Mesothelial cell of epicardium (in vitro differentiated cells): ENCODE measurements at regions not wholly inside any gene's neighbourhood (a gene's known extent, or its start where the extent isn't known, plus 50 kb on each side); places are given as distances from the start of the nearest gene placed in this dataset.

ENCODE experiments used
- DNase-seq, 2 experiments: peaks; one replicate each; pipeline ENCODE4 v3.0.0; 2021; ENCODE audit warnings: low spot score in 2 of 2; ENCODE audit not compliant: unreplicated experiment in 2 of 2
- H3K27ac Mint-ChIP-seq: 2 replicates; pipeline ENCODE4 v1.8.0; 2021; ENCODE audit warnings: mixed read lengths
- H3K27me3 Mint-ChIP-seq: 2 replicates; pipeline ENCODE4 v1.8.0; 2021; ENCODE audit warnings: low read depth, mixed read lengths
- H3K36me3 Mint-ChIP-seq: 2 replicates; pipeline ENCODE4 v1.8.0; 2021; ENCODE audit warnings: mixed read lengths
- H3K4me1 Mint-ChIP-seq: 2 replicates; pipeline ENCODE4 v1.8.0; 2021; ENCODE audit warnings: mixed read lengths
- H3K4me3 Mint-ChIP-seq: 2 replicates; pipeline ENCODE4 v1.8.0; 2021; ENCODE audit warnings: mild to moderate bottlenecking, moderate library complexity, mixed read lengths
- H3K9me3 Mint-ChIP-seq: 2 replicates; pipeline ENCODE4 v1.8.0; 2021; ENCODE audit warnings: mixed read lengths
- TF ChIP-seq, protein P1 (sequence below): fragments of 200-600 bp; sonication (generic); IDR thresholded peaks from one replicate; pipeline ENCODE4 v1.5.0; 2021; ENCODE audit warnings: antibody characterized with exemption; ENCODE audit not compliant: unreplicated experiment

DNA sequence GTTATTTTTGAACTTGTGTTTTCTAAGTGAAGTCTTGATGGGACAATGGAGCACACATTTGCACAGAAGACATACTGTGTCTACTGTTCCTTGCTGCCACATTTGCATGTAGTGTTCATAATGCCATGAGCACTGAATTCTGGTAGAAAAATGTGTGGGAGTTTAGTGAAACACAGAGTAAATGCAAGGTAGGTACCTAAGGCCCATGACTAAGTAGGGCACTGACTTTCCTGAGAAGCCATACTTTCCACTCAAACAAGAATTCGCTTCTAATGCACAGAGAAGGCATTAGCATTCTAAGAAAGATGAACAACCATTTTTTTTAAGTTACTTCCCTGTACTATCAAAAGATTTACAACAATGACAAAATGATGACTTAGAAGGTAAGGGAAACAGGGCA is 282.2 kb downstream of the MAN2A1 start:
- no peak overlapping the region for H3K27ac Mint-ChIP-seq
- no peaks in the 10 kb centered on the region for H3K4me1 Mint-ChIP-seq
- TF ChIP-seq, protein P1, sequence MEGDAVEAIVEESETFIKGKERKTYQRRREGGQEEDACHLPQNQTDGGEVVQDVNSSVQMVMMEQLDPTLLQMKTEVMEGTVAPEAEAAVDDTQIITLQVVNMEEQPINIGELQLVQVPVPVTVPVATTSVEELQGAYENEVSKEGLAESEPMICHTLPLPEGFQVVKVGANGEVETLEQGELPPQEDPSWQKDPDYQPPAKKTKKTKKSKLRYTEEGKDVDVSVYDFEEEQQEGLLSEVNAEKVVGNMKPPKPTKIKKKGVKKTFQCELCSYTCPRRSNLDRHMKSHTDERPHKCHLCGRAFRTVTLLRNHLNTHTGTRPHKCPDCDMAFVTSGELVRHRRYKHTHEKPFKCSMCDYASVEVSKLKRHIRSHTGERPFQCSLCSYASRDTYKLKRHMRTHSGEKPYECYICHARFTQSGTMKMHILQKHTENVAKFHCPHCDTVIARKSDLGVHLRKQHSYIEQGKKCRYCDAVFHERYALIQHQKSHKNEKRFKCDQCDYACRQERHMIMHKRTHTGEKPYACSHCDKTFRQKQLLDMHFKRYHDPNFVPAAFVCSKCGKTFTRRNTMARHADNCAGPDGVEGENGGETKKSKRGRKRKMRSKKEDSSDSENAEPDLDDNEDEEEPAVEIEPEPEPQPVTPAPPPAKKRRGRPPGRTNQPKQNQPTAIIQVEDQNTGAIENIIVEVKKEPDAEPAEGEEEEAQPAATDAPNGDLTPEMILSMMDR, result no peak
- no peaks in the 10 kb centered on the region for H3K36me3 Mint-ChIP-seq
- no peak overlapping the region for H3K4me3 Mint-ChIP-seq
- H3K27me3 Mint-ChIP-seq, result peaks cover 5% of the 10 kb centered on the region
- peaks cover 8% of the 10 kb centered on the region for H3K9me3 Mint-ChIP-seq
- DNase-seq, result no peak

DNA sequence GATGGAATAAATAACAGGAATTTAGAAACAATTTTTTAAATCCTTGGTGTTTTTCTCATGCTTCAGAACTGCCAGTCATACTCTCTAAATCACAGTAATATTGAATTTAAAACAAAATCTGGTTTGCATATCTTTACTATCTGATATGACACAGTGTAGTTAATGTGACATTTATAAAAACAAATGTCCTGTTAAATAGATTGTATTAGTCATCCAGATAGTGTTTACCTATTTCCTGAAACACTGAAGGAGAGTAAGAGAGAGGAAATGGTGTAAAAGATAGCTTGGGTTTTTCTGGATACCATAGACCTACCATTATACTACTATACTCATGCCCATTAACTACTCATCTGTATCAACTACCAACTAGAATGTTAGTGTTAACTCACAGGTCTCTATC is 292.3 kb downstream of the MAN2A1 start:
- H3K27me3 Mint-ChIP-seq, result no peaks in the 10 kb centered on the region
- peaks cover 12% of the 10 kb centered on the region for H3K4me1 Mint-ChIP-seq
- no peak overlapping the region for H3K27ac Mint-ChIP-seq
- no peak overlapping the region for H3K4me3 Mint-ChIP-seq
- TF ChIP-seq, protein P1, result no peak
- no peak for DNase-seq
- peaks cover 9% of the 10 kb centered on the region for H3K9me3 Mint-ChIP-seq
- H3K36me3 Mint-ChIP-seq, result no peaks in the 10 kb centered on the region

DNA sequence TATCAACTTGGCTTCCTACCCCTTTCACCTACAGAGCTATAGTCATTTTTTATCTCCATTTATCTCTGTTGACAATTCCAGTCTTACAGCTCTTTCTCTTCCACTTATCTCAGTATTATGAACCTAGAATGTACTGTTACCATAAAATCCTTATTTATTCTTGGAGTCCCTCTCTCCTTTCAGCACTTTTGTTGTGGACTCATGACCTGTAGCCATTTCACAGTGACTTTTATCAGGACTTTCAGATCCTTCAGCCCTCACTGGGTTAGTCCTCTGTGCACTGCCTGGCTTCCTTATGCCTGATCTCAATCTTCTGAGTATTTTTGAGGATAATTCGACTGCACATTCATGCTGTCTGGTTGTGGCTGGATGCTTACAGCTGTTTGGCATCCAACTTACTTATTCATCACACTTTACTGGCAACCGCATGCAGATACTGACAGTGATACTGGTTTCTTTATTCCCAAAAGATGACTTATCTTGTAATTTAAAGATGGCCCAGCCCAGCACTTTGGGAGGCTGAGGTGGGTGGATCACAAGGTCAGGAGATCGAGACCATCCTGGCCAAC is 293.3 kb downstream of the MAN2A1 start:
- TF ChIP-seq, protein P1, result no peak
- H3K4me1 Mint-ChIP-seq, result peaks cover 12% of the 10 kb centered on the region
- H3K9me3 Mint-ChIP-seq, result peaks cover 9% of the 10 kb centered on the region
- no peak for DNase-seq
- H3K4me3 Mint-ChIP-seq, result no peak overlapping the region
- H3K27ac Mint-ChIP-seq, result no peak overlapping the region
- H3K27me3 Mint-ChIP-seq, result no peaks in the 10 kb centered on the region
- H3K36me3 Mint-ChIP-seq, result no peaks in the 10 kb centered on the region

DNA sequence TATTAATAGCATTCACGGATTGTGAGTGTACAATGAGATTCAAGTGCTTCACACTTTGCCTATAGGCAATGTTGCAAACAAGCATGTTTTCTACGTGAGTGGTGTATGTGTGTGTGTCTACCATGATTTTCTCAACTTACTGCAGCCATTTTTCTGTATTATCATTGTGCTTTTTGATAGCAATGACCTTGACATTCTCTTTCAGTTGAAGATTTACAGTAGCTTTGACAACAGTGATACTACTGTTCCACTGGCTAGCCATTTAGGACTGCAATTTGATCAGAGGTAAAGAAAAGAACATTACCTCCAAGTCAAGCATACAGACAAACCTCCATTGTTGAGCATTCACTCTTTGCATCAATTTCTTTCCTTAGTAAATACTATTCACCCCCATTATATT is 297.0 kb downstream of the MAN2A1 start:
- Mint-ChIP-seq H3K9me3 (peaks cover 13% of the 10 kb centered on the region), H3K27ac (no peak overlapping the region), H3K27me3 (no peaks in the 10 kb centered on the region), H3K36me3 (no peaks in the 10 kb centered on the region), H3K4me3 (no peak overlapping the region), H3K4me1 (peaks cover 3% of the 10 kb centered on the region)
- DNase-seq, result no peak
- TF ChIP-seq, protein P1, result no peak

DNA sequence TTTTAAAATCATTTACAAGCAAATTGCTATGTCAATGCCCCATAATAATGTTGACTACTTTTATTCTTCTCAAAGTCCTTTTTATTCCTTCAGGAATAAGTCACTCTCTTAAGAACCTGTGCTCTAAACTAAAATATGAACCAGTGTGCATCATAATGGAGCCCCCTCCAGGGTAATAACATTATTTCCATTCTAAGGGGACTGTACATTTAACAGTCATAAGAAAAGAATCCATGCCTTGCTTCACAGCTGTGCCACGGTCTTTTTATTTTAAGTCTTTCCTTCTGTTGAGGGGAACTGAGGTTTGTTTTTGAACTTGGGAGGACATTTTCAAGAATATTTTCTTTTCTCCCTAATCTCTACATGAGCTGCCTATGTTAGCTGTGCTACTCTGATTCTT is 297.6 kb downstream of the MAN2A1 start:
- no peak overlapping the region for H3K27ac Mint-ChIP-seq
- TF ChIP-seq, protein P1, result no peak
- no peaks in the 10 kb centered on the region for H3K4me1 Mint-ChIP-seq
- no peaks in the 10 kb centered on the region for H3K27me3 Mint-ChIP-seq
- H3K9me3 Mint-ChIP-seq, result peaks cover 13% of the 10 kb centered on the region
- H3K4me3 Mint-ChIP-seq, result no peak overlapping the region
- no peaks in the 10 kb centered on the region for H3K36me3 Mint-ChIP-seq
- DNase-seq, result no peak

GRCh38 chr5:109987970-109988369 is 298.2 kb downstream of the MAN2A1 start:
- H3K9me3 Mint-ChIP-seq, result peaks cover 10% of the 10 kb centered on the region
- TF ChIP-seq, protein P1, result no peak
- DNase-seq, result no peak
- H3K36me3 Mint-ChIP-seq, result no peaks in the 10 kb centered on the region
- H3K4me1 Mint-ChIP-seq, result no peaks in the 10 kb centered on the region
- H3K27me3 Mint-ChIP-seq, result no peaks in the 10 kb centered on the region
- H3K4me3 Mint-ChIP-seq, result no peak overlapping the region
- H3K27ac Mint-ChIP-seq, result no peak overlapping the region
